Vagina (tissue), 2 donors: ENCODE measurements at regions not wholly inside any gene's neighbourhood (a gene's known extent, or its start where the extent isn't known, plus 50 kb on each side); places are given as distances from the start of the nearest gene placed in this dataset.

Source experiments
- DNase-seq, 2 donors: peaks; one replicate each; pipeline ENCODE4 v3.0.0-alpha.2; 2017; ENCODE audit errors: extremely low spot score in 2 of 2
- H3K27ac ChIP-seq: fragments of 200-600 bp; sonication (generic); one replicate; pipeline ENCODE4 v1.5.1; 2019
- H3K27me3 ChIP-seq: fragments of 200-600 bp; sonication (generic); one replicate; pipeline ENCODE4 v1.5.1; 2019
- H3K36me3 ChIP-seq, 2 donors: fragments of 200-600 bp; sonication (generic); one replicate each; pipeline ENCODE4 v1.5.1; 2017 to 2019
- H3K4me1 ChIP-seq: fragments of 200-600 bp; sonication (generic); one replicate; pipeline ENCODE4 v1.5.1; 2019
- H3K4me3 ChIP-seq, 2 donors: fragments of 200-600 bp; sonication (generic); 1 replicate in 1 of 2; 2 replicates in 1 of 2; pipeline ENCODE4 v1.5.1; 2016 to 2019
- H3K9me3 ChIP-seq: fragments of 200-600 bp; sonication (generic); one replicate; pipeline ENCODE4 v1.5.1; 2019
- POLR2A ChIP-seq, 2 donors: fragments of 450-650 bp; IDR thresholded peaks; one replicate each; pipeline ENCODE4 v1.6.1; 2017; ENCODE audit warnings: antibody characterized with exemption in 2 of 2, mild to moderate bottlenecking in 2 of 2, moderate library complexity in 2 of 2
- POLR2AphosphoS5 ChIP-seq, 2 donors: sonication (generic); formaldehyde crosslinking; IDR thresholded peaks; one replicate each; pipeline ENCODE4 v1.9.0; 2017; ENCODE audit warnings: antibody characterized with exemption in 2 of 2, mild to moderate bottlenecking in 2 of 2, low read depth in 1 of 2; ENCODE audit not compliant: insufficient read depth in 1 of 2
- intact Hi-C: fragments of 100-400 bp; cut with DNase I; formaldehyde crosslinking; loops from one replicate; pipeline ENCODE4 v1.15.1; 2023
- TF ChIP-seq, protein P1 (sequence below), 3 experiments: fragments of 450-650 bp in 2 of 3; fragments of 200-600 bp in 1 of 3; sonication (generic) in 1 of 3; IDR thresholded peaks; one replicate each; pipeline ENCODE4 v1.5.1; 2017 to 2019; ENCODE audit warnings: antibody characterized with exemption in 3 of 3, mild to moderate bottlenecking in 2 of 3, moderate library complexity in 2 of 3

DNA sequence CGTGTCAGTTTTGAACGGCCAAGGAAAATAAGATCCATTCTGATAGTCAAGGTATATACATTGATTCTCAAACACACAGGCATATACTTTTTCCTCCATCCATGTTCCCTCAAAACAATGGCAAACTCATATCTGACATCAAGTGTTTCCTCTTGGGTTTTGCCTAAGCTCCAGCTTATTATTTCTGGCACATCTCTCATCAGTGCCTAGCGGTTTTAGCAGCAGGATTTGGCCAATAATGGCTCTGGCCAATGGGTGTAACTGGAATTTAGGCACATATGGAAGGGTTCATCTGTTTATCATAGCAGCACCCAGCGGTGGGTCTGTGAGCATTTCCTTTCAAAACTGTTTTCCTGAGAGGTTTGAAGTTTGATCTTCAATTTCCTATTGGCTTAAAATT, 161.6 kb upstream of the TLL1 start:
- no peak overlapping the region for H3K4me3 ChIP-seq
- no peak overlapping the region for H3K27ac ChIP-seq
- no peak for TF ChIP-seq POLR2A (IDR thresholded peaks at IDR 0.05)
- TF ChIP-seq, protein P1, sequence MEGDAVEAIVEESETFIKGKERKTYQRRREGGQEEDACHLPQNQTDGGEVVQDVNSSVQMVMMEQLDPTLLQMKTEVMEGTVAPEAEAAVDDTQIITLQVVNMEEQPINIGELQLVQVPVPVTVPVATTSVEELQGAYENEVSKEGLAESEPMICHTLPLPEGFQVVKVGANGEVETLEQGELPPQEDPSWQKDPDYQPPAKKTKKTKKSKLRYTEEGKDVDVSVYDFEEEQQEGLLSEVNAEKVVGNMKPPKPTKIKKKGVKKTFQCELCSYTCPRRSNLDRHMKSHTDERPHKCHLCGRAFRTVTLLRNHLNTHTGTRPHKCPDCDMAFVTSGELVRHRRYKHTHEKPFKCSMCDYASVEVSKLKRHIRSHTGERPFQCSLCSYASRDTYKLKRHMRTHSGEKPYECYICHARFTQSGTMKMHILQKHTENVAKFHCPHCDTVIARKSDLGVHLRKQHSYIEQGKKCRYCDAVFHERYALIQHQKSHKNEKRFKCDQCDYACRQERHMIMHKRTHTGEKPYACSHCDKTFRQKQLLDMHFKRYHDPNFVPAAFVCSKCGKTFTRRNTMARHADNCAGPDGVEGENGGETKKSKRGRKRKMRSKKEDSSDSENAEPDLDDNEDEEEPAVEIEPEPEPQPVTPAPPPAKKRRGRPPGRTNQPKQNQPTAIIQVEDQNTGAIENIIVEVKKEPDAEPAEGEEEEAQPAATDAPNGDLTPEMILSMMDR (IDR thresholded peaks at IDR 0.05), result no peak
- no peak for TF ChIP-seq POLR2AphosphoS5 (IDR thresholded peaks at IDR 0.05; ENCODE audit: insufficient read depth in 1 of 2, low read depth in 1 of 2)
- no peaks in the 10 kb centered on the region for H3K9me3 ChIP-seq
- H3K4me1 ChIP-seq, result no peaks in the 10 kb centered on the region
- H3K27me3 ChIP-seq, result no peaks in the 10 kb centered on the region
- H3K36me3 ChIP-seq, result no peaks in the 10 kb centered on the region
- intact Hi-C loops, result no loop called here
- DNase-seq, result no peak

DNA sequence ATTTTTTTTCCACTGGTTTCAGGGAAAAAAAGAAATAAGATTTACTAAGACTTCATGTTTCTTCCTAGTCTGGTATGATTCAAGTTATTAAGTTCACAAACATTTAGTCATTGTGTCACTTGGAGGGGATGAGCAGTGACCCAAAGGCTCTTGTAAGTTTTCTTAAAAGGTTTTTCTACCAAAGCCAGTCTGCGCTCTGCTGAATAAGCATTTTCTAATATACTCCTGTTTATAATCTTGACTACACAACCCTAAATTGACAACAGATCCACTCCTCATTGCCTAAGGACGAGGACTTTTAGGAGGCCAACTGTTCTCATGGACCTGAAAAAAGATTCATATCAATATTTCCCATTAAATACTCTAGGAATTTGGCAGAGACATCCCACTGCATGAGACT, 161.1 kb upstream of the TLL1 start:
- Histone ChIP-seq H3K9me3 (no peaks in the 10 kb centered on the region), H3K27ac (no peak overlapping the region), H3K4me3 (no peak overlapping the region), H3K36me3 (no peaks in the 10 kb centered on the region), H3K4me1 (no peaks in the 10 kb centered on the region), H3K27me3 (no peaks in the 10 kb centered on the region)
- no peak for DNase-seq
- intact Hi-C loops, result no loop called here
- TF ChIP-seq POLR2A (IDR thresholded peaks at IDR 0.05), result no peak
- no peak for TF ChIP-seq POLR2AphosphoS5 (IDR thresholded peaks at IDR 0.05; ENCODE audit: insufficient read depth in 1 of 2, low read depth in 1 of 2)
- TF ChIP-seq, protein P1 (IDR thresholded peaks at IDR 0.05), result no peak

DNA sequence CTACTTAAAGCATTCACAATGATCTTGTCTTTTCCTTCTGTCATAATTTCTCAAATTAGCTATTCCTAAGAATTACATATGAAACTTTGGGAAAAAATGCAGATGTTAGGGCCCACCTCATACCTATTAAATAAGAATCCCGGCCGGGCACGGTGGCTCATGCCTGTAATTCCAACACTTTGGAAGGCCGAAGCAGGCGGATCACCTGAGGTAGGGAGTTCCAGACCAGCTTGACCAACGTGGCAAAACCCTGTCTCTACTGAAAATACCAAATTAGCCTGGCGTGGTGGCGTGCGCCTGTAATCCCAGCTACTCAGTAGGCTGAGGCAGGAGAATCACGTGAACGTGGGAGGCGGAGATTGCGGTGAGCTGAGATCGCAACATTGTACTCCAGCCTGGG, 158.4 kb upstream of the TLL1 start:
- no peak for TF ChIP-seq POLR2AphosphoS5 (IDR thresholded peaks at IDR 0.05; ENCODE audit: insufficient read depth in 1 of 2, low read depth in 1 of 2)
- TF ChIP-seq POLR2A (IDR thresholded peaks at IDR 0.05), result no peak
- TF ChIP-seq, protein P1 (IDR thresholded peaks at IDR 0.05), result no peak
- H3K4me1 ChIP-seq, result no peaks in the 10 kb centered on the region
- intact Hi-C loops, result no loop called here
- DNase-seq, result no peak
- H3K9me3 ChIP-seq, result no peaks in the 10 kb centered on the region
- no peak overlapping the region for H3K4me3 ChIP-seq
- H3K27ac ChIP-seq, result no peak overlapping the region
- no peaks in the 10 kb centered on the region for H3K36me3 ChIP-seq
- H3K27me3 ChIP-seq, result no peaks in the 10 kb centered on the region

DNA sequence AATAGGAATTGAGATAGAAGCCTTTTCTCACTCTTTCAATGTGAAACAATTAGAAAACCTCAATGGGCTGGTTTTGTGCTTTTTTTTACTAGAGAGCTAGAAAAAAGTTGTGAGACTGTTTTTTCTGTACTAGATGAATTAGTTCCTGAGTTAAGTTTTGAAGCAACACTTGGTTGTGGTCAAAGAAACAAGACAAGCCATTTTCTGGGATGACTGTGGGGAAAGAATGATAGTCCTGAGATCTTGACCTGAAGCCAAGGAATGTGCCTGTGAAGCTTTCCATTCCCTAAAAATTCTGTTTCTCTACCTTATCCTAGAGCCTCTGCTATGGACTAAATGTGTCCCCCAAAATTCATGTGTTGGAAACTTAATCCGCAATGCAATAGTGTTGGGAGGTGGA, 157.8 kb upstream of the TLL1 start:
- H3K9me3 ChIP-seq, result no peaks in the 10 kb centered on the region
- intact Hi-C loops, result no loop called here

DNA sequence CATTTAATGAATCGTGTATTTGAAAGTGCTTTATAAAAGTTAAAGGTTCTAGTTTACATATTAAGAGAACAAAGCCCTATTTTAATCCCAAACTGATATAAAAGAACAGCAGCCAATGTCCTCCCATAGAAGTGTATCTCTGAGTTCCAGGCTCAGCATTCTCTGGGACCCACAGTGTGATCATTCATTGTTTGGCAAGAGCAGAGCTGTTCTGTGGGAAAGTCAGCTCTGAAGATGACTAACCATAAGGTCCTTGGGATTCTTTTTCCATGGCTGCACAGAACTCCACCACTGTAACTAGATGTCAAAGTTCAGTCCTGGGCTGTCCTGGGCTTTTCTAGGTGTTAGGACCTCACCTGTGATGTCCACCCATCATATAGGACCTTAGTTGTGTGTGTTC, 157.0 kb upstream of the TLL1 start:
- Histone ChIP-seq H3K36me3 (no peaks in the 10 kb centered on the region), H3K27ac (no peak overlapping the region), H3K4me1 (no peaks in the 10 kb centered on the region), H3K4me3 (no peak overlapping the region), H3K27me3 (no peaks in the 10 kb centered on the region), H3K9me3 (no peaks in the 10 kb centered on the region)
- DNase-seq, result no peak
- intact Hi-C loops, result no loop called here
- TF ChIP-seq POLR2AphosphoS5 (IDR thresholded peaks at IDR 0.05; ENCODE audit: insufficient read depth in 1 of 2, low read depth in 1 of 2) (no peak), POLR2A (IDR thresholded peaks at IDR 0.05) (no peak)
- TF ChIP-seq, protein P1 (IDR thresholded peaks at IDR 0.05), result no peak

More for the DNA sequence above, 157.8 kb upstream of the TLL1 start:
- TF ChIP-seq POLR2AphosphoS5 (IDR thresholded peaks at IDR 0.05; ENCODE audit: insufficient read depth in 1 of 2, low read depth in 1 of 2), result no peak
- TF ChIP-seq POLR2A (IDR thresholded peaks at IDR 0.05), result no peak
- TF ChIP-seq, protein P1 (IDR thresholded peaks at IDR 0.05), result no peak
- no peaks in the 10 kb centered on the region for H3K4me1 ChIP-seq
- H3K36me3 ChIP-seq, result no peaks in the 10 kb centered on the region
- no peaks in the 10 kb centered on the region for H3K27me3 ChIP-seq
- H3K4me3 ChIP-seq, result no peak overlapping the region
- no peak for DNase-seq
- no peak overlapping the region for H3K27ac ChIP-seq
